Activated CD4-positive, alpha-beta T cell treated with anti-CD3 and anti-CD28 coated beads for 36 hours (primary cell): ENCODE measurements at regions not wholly inside any gene's neighbourhood (a gene's known extent, or its start where the extent isn't known, plus 50 kb on each side); places are given as distances from the start of the nearest gene placed in this dataset.

Experiments used
- ATAC-seq: fragments of 200-7000 bp; cut with Tn5 transposase; one replicate; pipeline ENCODE4 v1.10.0; 2021; ENCODE audit warnings: mild to moderate bottlenecking, moderate library complexity
- CTCF ChIA-PET: fragments of 350-600 bp; sonication (Branson Sonifier 250); formaldehyde crosslinking; loops from one replicate; lab custom pipeline; 2021; ENCODE audit warnings: antibody characterized with exemption; lab: Charles Lee
- POLR2A ChIA-PET: fragments of 350-600 bp; sonication (Branson Sonifier 250); formaldehyde crosslinking; loops from one replicate; lab custom pipeline; 2021; ENCODE audit warnings: antibody characterized with exemption, inconsistent platforms; lab: Charles Lee
- DNase-seq: peaks from one replicate; pipeline ENCODE4 v3.0.0-alpha.2; 2020
- H3K27ac Mint-ChIP-seq: one replicate; pipeline ENCODE4 v1.8.0; 2021; ENCODE audit warnings: mixed read lengths
- H3K27me3 Mint-ChIP-seq: one replicate; pipeline ENCODE4 v1.8.0; 2021; ENCODE audit warnings: mixed read lengths
- H3K36me3 Mint-ChIP-seq: one replicate; pipeline ENCODE4 v1.8.0; 2021; ENCODE audit warnings: low read depth, mixed read lengths
- H3K4me1 Mint-ChIP-seq: one replicate; pipeline ENCODE4 v1.8.0; 2021; ENCODE audit warnings: mixed read lengths
- H3K4me3 Mint-ChIP-seq: one replicate; pipeline ENCODE4 v1.8.0; 2021; ENCODE audit warnings: mild to moderate bottlenecking, moderate library complexity, mixed read lengths
- H3K9me3 Mint-ChIP-seq: one replicate; pipeline ENCODE4 v1.8.0; 2021; ENCODE audit warnings: low read depth, mixed read lengths
- intact Hi-C, 2 experiments: fragments of 100-400 bp; cut with DNase I in 1 of 2; cut with micrococcal nuclease in 1 of 2; formaldehyde crosslinking; loops; one replicate each; pipeline versions ENCODE4 v1.14.2 to v1.15.1; 2022 to 2024; cut with DNase I, micrococcal nuclease

- no peak for ATAC-seq
- intact Hi-C loops: no loop called here
- POLR2A ChIA-PET: no interaction called here
These were observed 220.7 kb upstream of the DIO3 start for GRCh38 chr14:101340556-101340955.

DNA sequence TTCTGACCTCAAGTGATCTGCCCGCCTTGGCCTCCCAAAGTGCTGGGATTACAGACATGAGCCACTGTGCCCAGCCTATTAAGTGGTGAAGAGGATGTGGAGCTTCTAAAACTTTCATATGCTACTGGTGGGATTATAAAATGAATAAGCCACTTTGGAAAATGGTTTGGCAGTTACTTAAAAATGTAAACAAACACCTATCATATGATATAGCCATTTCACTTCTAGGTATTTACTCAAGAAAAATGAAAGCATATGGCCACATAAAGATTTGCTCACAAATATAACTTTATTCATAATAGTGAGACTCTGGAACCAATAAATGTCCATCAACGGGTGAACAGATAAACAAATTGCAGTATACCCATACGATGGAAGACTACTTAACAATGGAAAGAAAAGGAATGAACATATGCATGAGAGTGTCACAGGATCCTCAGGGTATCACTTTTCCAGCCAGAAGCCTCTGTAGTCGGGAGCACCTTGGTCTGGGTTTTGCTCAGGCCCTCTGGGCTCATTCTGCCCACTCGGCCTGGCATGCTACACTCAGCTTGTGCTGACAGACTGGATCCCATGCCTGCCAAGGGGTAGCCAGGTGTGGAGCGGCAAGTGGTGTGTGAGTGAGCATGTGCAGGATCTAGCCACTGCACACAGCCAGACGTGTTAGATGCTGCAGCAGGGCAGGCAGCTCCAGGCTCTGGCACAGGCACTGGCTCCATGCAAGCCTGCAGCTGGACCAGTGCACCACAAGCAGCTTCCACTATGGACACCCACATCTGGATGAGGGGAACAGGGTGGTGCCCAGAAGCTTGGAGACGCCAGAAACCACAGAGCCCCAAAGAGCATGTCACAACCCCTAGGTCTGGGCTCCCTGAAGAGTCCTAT, 213.2 kb upstream of the DIO3 start:
- intact Hi-C loops: no loop called here
- H3K27ac Mint-ChIP-seq: no peak overlapping the region
- H3K4me1 Mint-ChIP-seq: no peaks in the 10 kb centered on the region
- ATAC-seq (no peak), DNase-seq (no peak)
- H3K4me3 Mint-ChIP-seq: no peak overlapping the region
- H3K36me3 Mint-ChIP-seq: no peaks in the 10 kb centered on the region
- POLR2A ChIA-PET: no interaction called here
- H3K27me3 Mint-ChIP-seq: peaks cover 4% of the 10 kb centered on the region
- no peaks in the 10 kb centered on the region for H3K9me3 Mint-ChIP-seq
- CTCF ChIA-PET: no interaction called here

More at GRCh38 chr14:101340556-101340955, 220.7 kb upstream of the DIO3 start:
- CTCF ChIA-PET: no interaction called here
- Mint-ChIP-seq H3K27me3 (peaks cover 33% of the 10 kb centered on the region), H3K4me3 (no peak overlapping the region), H3K36me3 (no peaks in the 10 kb centered on the region), H3K4me1 (no peaks in the 10 kb centered on the region), H3K27ac (no peak overlapping the region), H3K9me3 (no peaks in the 10 kb centered on the region)
- DNase-seq: no peak

DNA sequence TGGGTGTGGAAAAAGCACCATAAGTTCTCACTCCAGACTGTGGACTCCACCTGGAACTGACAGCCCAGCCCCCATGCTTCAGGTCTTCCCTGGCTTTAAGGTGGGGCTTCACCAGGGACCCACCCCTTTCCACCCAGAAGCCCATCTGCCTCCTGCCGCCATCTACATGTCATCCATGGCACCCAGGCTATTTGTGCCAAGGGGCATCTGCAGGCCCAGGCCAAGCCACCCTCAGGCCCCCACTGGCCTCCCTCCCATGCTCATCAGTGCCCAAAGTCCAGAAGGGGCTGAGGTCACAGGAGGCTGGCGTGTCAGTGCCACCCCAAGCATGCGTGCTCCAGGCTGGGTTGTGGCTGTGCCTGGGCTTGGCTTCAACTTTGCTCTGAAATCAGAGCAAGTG, 212.2 kb upstream of the DIO3 start:
- Mint-ChIP-seq H3K36me3 (no peaks in the 10 kb centered on the region), H3K27me3 (peaks cover 3% of the 10 kb centered on the region), H3K4me3 (no peak overlapping the region), H3K9me3 (peaks cover 1% of the 10 kb centered on the region), H3K27ac (no peak overlapping the region), H3K4me1 (no peaks in the 10 kb centered on the region)
- no peak for DNase-seq
- POLR2A ChIA-PET: no interaction called here
- CTCF ChIA-PET: no interaction called here
- no peak for ATAC-seq
- intact Hi-C loops: no loop called here

DNA sequence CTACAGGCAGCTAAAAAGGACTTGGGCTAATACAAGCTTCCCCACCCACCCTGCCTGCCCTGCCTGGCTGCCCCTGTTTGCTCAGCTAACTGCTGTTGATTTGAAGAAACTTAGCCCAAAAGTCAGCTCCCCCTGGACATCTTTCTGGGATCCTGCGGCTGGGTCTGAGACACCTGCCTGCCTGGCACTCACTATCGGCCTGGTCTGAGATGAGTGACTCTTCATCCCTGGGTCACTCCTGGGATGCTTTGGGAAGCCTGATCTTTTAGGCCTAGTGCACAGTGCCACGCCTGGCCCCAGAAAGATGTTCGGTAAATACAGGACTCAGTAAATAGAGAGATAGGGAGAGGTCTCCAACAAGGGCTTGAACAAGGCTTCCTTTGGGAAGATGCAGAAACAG, 211.3 kb upstream of the DIO3 start:
- no peaks in the 10 kb centered on the region for H3K36me3 Mint-ChIP-seq
- ChIA-PET POLR2A (no interaction called here), CTCF (interaction anchor here (0.6 kb wide), 1 partner anchor 280 kb away, joined by 3 read pairs; no protein-coding TSS in a partner anchor)
- no peak overlapping the region for H3K4me3 Mint-ChIP-seq
- DNase-seq: no peak
- H3K27me3 Mint-ChIP-seq: peaks cover 3% of the 10 kb centered on the region
- intact Hi-C loops: no loop called here
- peaks cover 5% of the 10 kb centered on the region for H3K9me3 Mint-ChIP-seq
- no peak overlapping the region for H3K27ac Mint-ChIP-seq
- no peak for ATAC-seq
- no peaks in the 10 kb centered on the region for H3K4me1 Mint-ChIP-seq

- CTCF ChIA-PET: interaction anchor here (0.6 kb wide), 1 partner anchor 69 kb away, joined by 3 read pairs; no protein-coding TSS in a partner anchor
- POLR2A ChIA-PET: no interaction called here
- no peaks in the 10 kb centered on the region for H3K36me3 Mint-ChIP-seq
- no peaks in the 10 kb centered on the region for H3K4me1 Mint-ChIP-seq
- peaks cover 6% of the 10 kb centered on the region for H3K9me3 Mint-ChIP-seq
- no peak for DNase-seq
- H3K4me3 Mint-ChIP-seq: no peak overlapping the region
- intact Hi-C loops: no loop called here
- H3K27ac Mint-ChIP-seq: no peak overlapping the region
- peaks cover 4% of the 10 kb centered on the region for H3K27me3 Mint-ChIP-seq
- no peak for ATAC-seq
These were observed 210.6 kb upstream of the DIO3 start for GRCh38 chr14:101350691-101351090.

GRCh38 chr14:101351146-101351545, 210.1 kb upstream of the DIO3 start:
- Mint-ChIP-seq H3K9me3 (peaks cover 6% of the 10 kb centered on the region), H3K27ac (no peak overlapping the region), H3K27me3 (peaks cover 4% of the 10 kb centered on the region), H3K4me1 (no peaks in the 10 kb centered on the region), H3K36me3 (no peaks in the 10 kb centered on the region), H3K4me3 (no peak overlapping the region)
- DNase-seq: no peak
- POLR2A ChIA-PET: no interaction called here
- intact Hi-C loops: no loop called here
- ATAC-seq: no peak
- CTCF ChIA-PET: no interaction called here

- peaks cover 8% of the 10 kb centered on the region for H3K9me3 Mint-ChIP-seq
These were observed 209.5 kb upstream of the DIO3 start for GRCh38 chr14:101351769-101352168.

DNA sequence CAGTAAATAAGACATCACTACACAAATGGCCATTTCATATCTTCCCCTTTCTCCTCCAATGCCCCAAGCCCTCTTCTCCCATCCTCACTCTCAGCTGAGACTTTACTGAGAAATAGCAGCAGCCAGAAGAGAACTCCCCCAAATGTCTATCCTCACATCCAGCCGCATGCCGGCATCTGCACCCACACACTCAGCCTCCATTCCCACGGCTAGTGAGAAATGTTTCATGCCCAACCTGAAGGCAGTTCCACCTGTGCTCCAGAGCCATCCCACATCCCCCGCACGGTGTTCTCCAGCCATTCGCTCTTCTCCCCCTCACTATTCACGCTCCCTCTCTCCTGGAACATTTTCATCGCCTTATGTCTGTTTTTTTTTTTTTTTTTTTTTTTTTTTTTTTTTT, 208.7 kb upstream of the DIO3 start:
- Mint-ChIP-seq H3K9me3 (peaks cover 11% of the 10 kb centered on the region), H3K27ac (no peak overlapping the region), H3K4me1 (no peaks in the 10 kb centered on the region), H3K4me3 (no peak overlapping the region), H3K36me3 (no peaks in the 10 kb centered on the region), H3K27me3 (peaks cover 4% of the 10 kb centered on the region)
- intact Hi-C loops: no loop called here
- ChIA-PET CTCF (no interaction called here), POLR2A (no interaction called here)
- ATAC-seq (no peak), DNase-seq (no peak)

More at GRCh38 chr14:101351769-101352168, 209.5 kb upstream of the DIO3 start:
- POLR2A ChIA-PET: no interaction called here
- intact Hi-C loops: no loop called here
- CTCF ChIA-PET: no interaction called here
- Mint-ChIP-seq H3K27me3 (peaks cover 4% of the 10 kb centered on the region), H3K4me1 (no peaks in the 10 kb centered on the region), H3K4me3 (no peak overlapping the region), H3K27ac (no peak overlapping the region), H3K36me3 (no peaks in the 10 kb centered on the region)
- DNase-seq (no peak), ATAC-seq (no peak)

DNA sequence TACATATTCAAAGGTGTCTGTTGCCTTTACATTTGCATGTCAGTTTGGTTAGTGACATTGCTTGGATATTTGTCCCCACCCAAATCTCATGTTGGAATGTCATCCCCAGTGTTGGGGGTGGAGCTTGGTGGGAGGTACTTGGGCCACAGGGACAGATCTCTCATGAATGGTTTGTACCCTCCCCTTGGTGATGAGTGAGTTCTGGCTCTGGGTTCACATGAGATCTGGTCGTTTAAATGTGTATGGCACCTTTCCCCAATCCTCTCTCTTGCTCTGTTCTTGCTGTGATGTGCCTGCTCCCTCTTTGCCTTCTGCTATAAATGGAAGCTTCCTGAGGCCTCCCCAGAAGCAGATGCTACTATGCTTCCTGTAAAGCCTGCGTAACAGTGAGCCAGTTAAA, 207.9 kb upstream of the DIO3 start:
- H3K9me3 Mint-ChIP-seq: peaks cover 11% of the 10 kb centered on the region
- ChIA-PET CTCF (no interaction called here), POLR2A (no interaction called here)
- DNase-seq (no peak), ATAC-seq (no peak)
- no peaks in the 10 kb centered on the region for H3K36me3 Mint-ChIP-seq
- intact Hi-C loops: no loop called here
- H3K27me3 Mint-ChIP-seq: peaks cover 4% of the 10 kb centered on the region
- H3K27ac Mint-ChIP-seq: no peak overlapping the region
- H3K4me3 Mint-ChIP-seq: no peak overlapping the region
- no peaks in the 10 kb centered on the region for H3K4me1 Mint-ChIP-seq

DNA sequence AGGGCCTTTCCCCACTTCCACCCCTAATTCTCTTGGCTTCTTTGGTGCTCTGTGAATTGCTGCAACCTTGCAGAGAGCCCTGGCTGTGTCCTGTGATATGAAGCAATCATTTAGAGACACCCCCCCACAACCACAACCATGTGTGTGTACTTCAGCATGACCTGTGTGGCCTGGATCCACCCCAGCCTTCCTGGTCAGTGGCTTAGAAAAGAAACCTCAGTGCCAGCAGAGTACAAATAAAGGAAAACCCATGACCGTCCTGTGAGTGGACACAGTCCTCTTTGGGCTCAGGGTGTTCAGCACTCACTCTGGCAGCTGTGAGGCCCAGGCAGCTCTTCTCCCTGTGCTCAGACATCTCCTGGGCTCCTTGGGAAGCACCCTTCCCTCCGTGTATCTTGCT, 206.6 kb upstream of the DIO3 start:
- no peak for ATAC-seq
- Mint-ChIP-seq H3K4me1 (no peaks in the 10 kb centered on the region), H3K36me3 (no peaks in the 10 kb centered on the region), H3K4me3 (no peak overlapping the region), H3K27ac (no peak overlapping the region), H3K27me3 (peaks cover 7% of the 10 kb centered on the region), H3K9me3 (peaks cover 11% of the 10 kb centered on the region)
- ChIA-PET CTCF (no interaction called here), POLR2A (no interaction called here)
- intact Hi-C loops: no loop called here
- DNase-seq: no peak

DNA sequence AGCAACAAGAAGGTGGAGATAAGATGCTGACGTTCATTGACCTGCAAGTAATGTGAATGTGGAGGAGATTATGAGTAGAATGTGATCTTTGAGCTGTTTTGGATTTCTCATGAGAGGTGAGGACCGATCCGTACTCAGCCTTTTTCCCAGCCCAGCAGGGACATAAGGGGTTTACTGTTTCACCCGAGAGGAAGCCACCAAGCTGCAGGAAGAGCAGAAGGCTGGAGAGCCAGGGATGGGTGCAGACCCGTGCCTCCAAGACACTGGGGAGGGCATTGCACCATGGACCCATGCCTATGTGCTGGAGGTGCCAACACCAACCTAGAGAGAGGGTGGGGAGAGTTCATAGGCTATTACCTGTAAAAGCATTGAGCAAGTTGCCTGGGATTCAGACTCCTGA, 206.0 kb upstream of the DIO3 start:
- Mint-ChIP-seq H3K36me3 (no peaks in the 10 kb centered on the region), H3K9me3 (peaks cover 11% of the 10 kb centered on the region), H3K4me3 (no peak overlapping the region), H3K27me3 (peaks cover 7% of the 10 kb centered on the region), H3K27ac (no peak overlapping the region), H3K4me1 (no peaks in the 10 kb centered on the region)
- DNase-seq (no peak), ATAC-seq (no peak)
- ChIA-PET CTCF (no interaction called here), POLR2A (no interaction called here)
- intact Hi-C loops: no loop called here

- Mint-ChIP-seq H3K27me3 (peaks cover 5% of the 10 kb centered on the region), H3K4me3 (no peak overlapping the region), H3K4me1 (no peaks in the 10 kb centered on the region), H3K36me3 (no peaks in the 10 kb centered on the region), H3K27ac (no peak overlapping the region), H3K9me3 (peaks cover 11% of the 10 kb centered on the region)
- intact Hi-C loops: no loop called here
- DNase-seq: no peak
- ChIA-PET CTCF (no interaction called here), POLR2A (no interaction called here)
- ATAC-seq: no peak
These were observed 204.3 kb upstream of the DIO3 start for GRCh38 chr14:101357038-101357437.
